ENCODE measurements at regions not wholly inside any gene's neighbourhood (a gene's known extent, or its start where the extent isn't known, plus 50 kb on each side); places are given as distances from the start of the nearest gene placed in this dataset.

DNA sequence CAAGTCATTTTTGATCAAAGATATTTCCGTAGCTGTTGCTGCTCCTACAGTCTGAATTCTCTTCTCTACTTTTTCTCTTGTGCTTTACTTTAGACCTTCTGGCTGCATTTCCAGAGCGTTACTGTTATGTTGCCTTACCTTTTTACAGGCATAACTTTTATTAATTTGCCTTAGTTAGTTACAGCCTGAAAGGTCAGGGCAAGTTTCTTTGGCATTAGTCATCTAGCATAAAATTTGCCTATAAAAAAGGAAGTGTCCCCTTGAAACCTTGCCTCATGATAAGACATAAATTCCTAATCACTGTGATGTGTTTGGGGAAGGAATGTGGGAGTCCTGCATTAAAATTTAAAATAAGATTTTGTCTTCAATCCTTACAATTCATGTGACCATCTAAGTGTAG is 618.5 kb downstream of the NR2F2 start:
- Histone ChIP-seq H3K4me3 (replicated peaks in 1 of 3; ENCODE audit: insufficient read depth in 1 of 3, low read depth in 1 of 3, low read length in 3 of 3) (no peak overlapping the region), H3K36me3 (ENCODE audit: control insufficient read depth in 2 of 2, extremely low read depth in 1 of 2, insufficient read depth in 2 of 2, low read length in 2 of 2) (no peaks in the 10 kb centered on the region), H3K27me3 (ENCODE audit: control insufficient read depth in 2 of 2, insufficient read depth in 2 of 2, low read length in 2 of 2) (peaks cover 3% of the 10 kb centered on the region in 2 experiments), H4K20me1 (replicated peaks; ENCODE audit: control insufficient read depth, extremely low read depth, insufficient read depth, low read length) (no peaks in the 10 kb centered on the region), H2AFZ (ENCODE audit: low read depth, low read length) (peak overlapping the region; percentile 33), H3K9me1 (replicated peaks; ENCODE audit: control insufficient read depth, extremely low read depth, insufficient read depth, low read length) (no peaks in the 10 kb centered on the region), H3K27ac (ENCODE audit: insufficient read depth, low read depth, low read length) (no peak overlapping the region), H3K4me1 (ENCODE audit: control insufficient read depth, extremely low read depth, insufficient read depth, low read length) (peaks cover 12% of the 10 kb centered on the region), H3K4me2 (ENCODE audit: insufficient read depth, low read length) (peak overlapping the region; percentile 47), H3K9ac (replicated peaks; ENCODE audit: extremely low read depth, insufficient read depth, low read length) (no peak overlapping the region), H3K79me2 (ENCODE audit: control insufficient read depth, insufficient read depth, low read length) (no peaks in the 10 kb centered on the region), H3K9me3 (replicated peaks; ENCODE audit: control insufficient read depth, insufficient read depth, low read length) (no peaks in the 10 kb centered on the region)
- TF ChIP-seq POLR2A (IDR thresholded peaks at IDR 0.05; ENCODE audit: low read depth, low read length) (no peak), POLR2AphosphoS5 (IDR thresholded peaks at IDR 0.05; ENCODE audit: insufficient read depth, low read depth, low read length) (no peak), MYC (IDR thresholded peaks at IDR 0.05; ENCODE audit: low read depth, low read length) (no peak), MAX (IDR thresholded peaks at IDR 0.05; ENCODE audit: insufficient read depth, insufficient read length) (no peak), EZH2 (IDR thresholded peaks at IDR 0.05; ENCODE audit: borderline replicate concordance, low read depth, low read length, severe bottlenecking) (no peak), GATA2 (IDR thresholded peaks at IDR 0.05; ENCODE audit: insufficient read depth, insufficient read length, low read depth, low read length) (no peak), JUN (IDR thresholded peaks at IDR 0.05; ENCODE audit: borderline replicate concordance, insufficient read depth, insufficient read length, low read depth) (no peak), FOS (IDR thresholded peaks at IDR 0.05; ENCODE audit: borderline replicate concordance, insufficient read depth, low read length) (no peak)
- TF ChIP-seq, protein P1, sequence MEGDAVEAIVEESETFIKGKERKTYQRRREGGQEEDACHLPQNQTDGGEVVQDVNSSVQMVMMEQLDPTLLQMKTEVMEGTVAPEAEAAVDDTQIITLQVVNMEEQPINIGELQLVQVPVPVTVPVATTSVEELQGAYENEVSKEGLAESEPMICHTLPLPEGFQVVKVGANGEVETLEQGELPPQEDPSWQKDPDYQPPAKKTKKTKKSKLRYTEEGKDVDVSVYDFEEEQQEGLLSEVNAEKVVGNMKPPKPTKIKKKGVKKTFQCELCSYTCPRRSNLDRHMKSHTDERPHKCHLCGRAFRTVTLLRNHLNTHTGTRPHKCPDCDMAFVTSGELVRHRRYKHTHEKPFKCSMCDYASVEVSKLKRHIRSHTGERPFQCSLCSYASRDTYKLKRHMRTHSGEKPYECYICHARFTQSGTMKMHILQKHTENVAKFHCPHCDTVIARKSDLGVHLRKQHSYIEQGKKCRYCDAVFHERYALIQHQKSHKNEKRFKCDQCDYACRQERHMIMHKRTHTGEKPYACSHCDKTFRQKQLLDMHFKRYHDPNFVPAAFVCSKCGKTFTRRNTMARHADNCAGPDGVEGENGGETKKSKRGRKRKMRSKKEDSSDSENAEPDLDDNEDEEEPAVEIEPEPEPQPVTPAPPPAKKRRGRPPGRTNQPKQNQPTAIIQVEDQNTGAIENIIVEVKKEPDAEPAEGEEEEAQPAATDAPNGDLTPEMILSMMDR (IDR thresholded peaks at IDR 0.05; ENCODE audit: extremely low read depth in 1 of 2, insufficient read depth in 1 of 2, low read depth in 1 of 2, low read length in 2 of 2) = no peak
- FAIRE-seq = peak; percentile 73
- ChIA-PET CTCF (interaction anchor here (1.4 kb wide), 1 partner anchor 44 kb away, joined by 5 read pairs; no protein-coding TSS in a partner anchor), POLR2A (no interaction called here)
- BruUV-seq (replicated peaks) = no TSS peak
- DNase-seq (ENCODE audit: low read depth, low spot score) = no peak
- dilution Hi-C loops (cut with MboI; ENCODE audit: extremely low pct_ligation_motif_present, low sequenced_read_pairs) (no loop called here), intact Hi-C loops (cut with micrococcal nuclease) (no loop called here)

Measured in endothelial cell of umbilical vein (primary cell).